Erythroblast (primary cell): ENCODE measurements at regions not wholly inside any gene's neighbourhood (a gene's known extent, or its start where the extent isn't known, plus 50 kb on each side); places are given as distances from the start of the nearest gene placed in this dataset.

Source experiments
- GATA1 ChIP-seq: IDR thresholded peaks from 2 replicates; pipeline ENCODE4 v1.6.1; 2011; ENCODE audit warnings: low read depth, mild to moderate bottlenecking, control low read depth, low read length, moderate library complexity
- POLR2A ChIP-seq: IDR thresholded peaks from 2 replicates; pipeline ENCODE4 v1.6.1; 2011; ENCODE audit warnings: mild to moderate bottlenecking, low read length

DNA sequence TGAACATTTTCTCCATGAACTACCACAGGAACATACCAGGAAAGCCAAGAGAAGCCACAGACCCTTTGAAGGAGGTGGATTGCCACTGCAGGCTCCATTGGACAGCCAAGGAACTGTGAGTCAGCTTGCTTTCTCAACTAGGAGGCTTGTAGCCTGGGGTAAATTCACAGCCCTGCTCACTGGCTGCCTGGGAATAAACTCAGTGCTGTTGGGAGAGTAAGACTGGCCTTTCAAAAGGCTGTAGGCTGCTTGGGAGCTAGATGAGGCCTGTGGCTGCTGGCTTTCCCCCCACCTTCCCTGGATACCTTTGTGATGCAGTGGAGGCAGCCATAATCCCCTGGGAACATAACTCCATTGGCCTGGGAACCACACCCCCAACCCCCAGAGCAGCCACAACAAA is 223.5 kb upstream of the RBMS3 start:
- no peak for TF ChIP-seq POLR2A
- no peak for TF ChIP-seq GATA1
